ENCODE measurements at regions not wholly inside any gene's neighbourhood (a gene's known extent, or its start where the extent isn't known, plus 50 kb on each side); places are given as distances from the start of the nearest gene placed in this dataset.
"Not testable (repeated sequence)": the region's sequence is repeated elsewhere in the genome, so short reads cannot be mapped to it uniquely, and the experiment has no call there.

GRCh38 chr6:14767226-14767625 lies 478.6 kb upstream of the JARID2 start:
- no peak for DNase-seq (ENCODE audit: low read depth)

GRCh38 chr6:14770040-14770439 lies 475.8 kb upstream of the JARID2 start:
- DNase-seq (ENCODE audit: low read depth), result peak; percentile 11

- peak; percentile 18 for DNase-seq (ENCODE audit: low read depth)
Measured at GRCh38 chr6:14770572-14770971, 475.3 kb upstream of the JARID2 start.

- no peak for DNase-seq (ENCODE audit: low read depth)
Measured at GRCh38 chr6:14771016-14771415, 474.9 kb upstream of the JARID2 start.

- no peak for DNase-seq (ENCODE audit: low read depth)
Measured at GRCh38 chr6:14772188-14772587, 473.7 kb upstream of the JARID2 start.

GRCh38 chr6:14775528-14775927 lies 470.3 kb upstream of the JARID2 start:
- DNase-seq (ENCODE audit: low read depth), result no peak

- DNase-seq (ENCODE audit: low read depth), result no peak
Measured at GRCh38 chr6:14776307-14776706, 469.6 kb upstream of the JARID2 start.

GRCh38 chr6:14781772-14782525 lies 463.9 kb upstream of the JARID2 start:
- DNase-seq (ENCODE audit: low read depth), result no peak

- not testable (repeated sequence) for DNase-seq (ENCODE audit: low read depth)
Measured at GRCh38 chr6:14782921-14783464, 462.9 kb upstream of the JARID2 start.

- no peak for DNase-seq (ENCODE audit: low read depth)
Measured at GRCh38 chr6:14783594-14783993, 462.3 kb upstream of the JARID2 start.

GRCh38 chr6:14784596-14785492 lies 461.0 kb upstream of the JARID2 start:
- DNase-seq (ENCODE audit: low read depth), result no peak

GRCh38 chr6:14785493-14785790 lies 460.4 kb upstream of the JARID2 start:
- DNase-seq (ENCODE audit: low read depth), result no peak

- DNase-seq (ENCODE audit: low read depth), result no peak
Measured at GRCh38 chr6:14786008-14786407, 459.9 kb upstream of the JARID2 start.

GRCh38 chr6:14786455-14786854 lies 459.4 kb upstream of the JARID2 start:
- DNase-seq (ENCODE audit: low read depth), result no peak

GRCh38 chr6:14787250-14787649 lies 458.6 kb upstream of the JARID2 start:
- no peak for DNase-seq (ENCODE audit: low read depth)

- no peak for DNase-seq (ENCODE audit: low read depth)
Measured at GRCh38 chr6:14787677-14788076, 458.2 kb upstream of the JARID2 start.

GRCh38 chr6:14789996-14790395 lies 455.9 kb upstream of the JARID2 start:
- DNase-seq (ENCODE audit: low read depth), result no peak

GRCh38 chr6:14790976-14791375 lies 454.9 kb upstream of the JARID2 start:
- DNase-seq (ENCODE audit: low read depth), result no peak

- DNase-seq (ENCODE audit: low read depth), result no peak
Measured at GRCh38 chr6:14791526-14791925, 454.3 kb upstream of the JARID2 start.

GRCh38 chr6:14792118-14792955 lies 453.5 kb upstream of the JARID2 start:
- no peak for DNase-seq (ENCODE audit: low read depth)

- DNase-seq (ENCODE audit: low read depth), result no peak
Measured at GRCh38 chr6:14795451-14795850, 450.4 kb upstream of the JARID2 start.

All from myocyte (in vitro differentiated cells).